SK-N-MC (cell line): ENCODE measurements at regions not wholly inside any gene's neighbourhood (a gene's known extent, or its start where the extent isn't known, plus 50 kb on each side); places are given as distances from the start of the nearest gene placed in this dataset.

ENCODE experiments used
- DNase-seq: peaks from one replicate; pipeline ENCODE4 v3.0.0-alpha.2; 2011; ENCODE audit warnings: low read depth, low spot score
- H3K27ac ChIP-seq: fragments of 200-600 bp; sonication (generic); 2 replicates; pipeline ENCODE4 v1.5.1; 2016; ENCODE audit warnings: mixed run types
- H3K36me3 ChIP-seq: fragments of 200-600 bp; sonication (generic); 2 replicates; pipeline ENCODE4 v1.6.1; 2017; ENCODE audit warnings: antibody characterized with exemption, low read length, mixed read lengths; ENCODE audit not compliant: insufficient read depth
- H3K4me3 ChIP-seq: fragments of 200-600 bp; sonication (generic); 2 replicates; pipeline ENCODE4 v1.5.1; 2016
- H3K9ac ChIP-seq: fragments of 200-600 bp; sonication (generic); 2 replicates; pipeline ENCODE4 v1.8.0; 2017; ENCODE audit warnings: mixed run types, mixed read lengths; ENCODE audit not compliant: insufficient read length
- H3K9me3 ChIP-seq: fragments of 200-600 bp; sonication (generic); 2 replicates; pipeline ENCODE4 v1.6.1; 2017; ENCODE audit warnings: low read depth, mild to moderate bottlenecking, antibody characterized with exemption, low read length, moderate library complexity, mixed read lengths
- EZH2 ChIP-seq: fragments of 200-600 bp; sonication (generic); IDR thresholded peaks from one replicate; pipeline ENCODE4 v1.6.1; 2017; ENCODE audit warnings: antibody characterized with exemption
- FOXP2 ChIP-seq: optimal IDR thresholded peaks from 2 replicates; pipeline ENCODE3; 2011; ENCODE audit warnings: mild to moderate bottlenecking, moderate library complexity; ENCODE audit not compliant: insufficient read depth; ENCODE audit errors: extremely low read length, control extremely low read depth
- POLR2AphosphoS5 ChIP-seq: IDR thresholded peaks from 2 replicates; pipeline ENCODE4 v1.6.1; 2012; ENCODE audit warnings: mild to moderate bottlenecking, low read depth, low read length, borderline replicate concordance

DNA sequence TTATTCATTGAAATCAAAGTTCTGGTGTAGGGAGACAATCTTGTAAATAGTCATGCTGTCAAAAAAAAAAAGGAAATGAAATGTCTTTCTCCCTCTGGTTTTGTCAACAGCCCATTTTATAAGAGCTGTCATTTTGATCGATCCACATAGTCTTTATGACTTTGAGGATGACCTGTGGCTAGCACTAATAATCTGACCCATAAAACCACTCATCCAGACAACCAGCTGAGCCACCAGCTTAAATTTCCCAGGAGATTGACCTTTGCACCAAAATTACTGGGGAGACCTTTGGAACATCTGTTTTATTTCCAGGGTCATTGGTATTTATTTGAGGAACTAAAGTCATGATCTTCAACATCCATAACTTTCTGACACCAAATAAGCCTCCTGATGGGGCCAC lies 98.5 kb upstream of the MME start:
- DNase-seq, result no peak
- Histone ChIP-seq H3K36me3 (no peaks in the 10 kb centered on the region), H3K4me3 (no peak overlapping the region), H3K27ac (no peak overlapping the region), H3K9me3 (no peaks in the 10 kb centered on the region), H3K9ac (no peak overlapping the region)
- TF ChIP-seq POLR2AphosphoS5, result no peak
- no peak for TF ChIP-seq EZH2
- no peak for TF ChIP-seq FOXP2

DNA sequence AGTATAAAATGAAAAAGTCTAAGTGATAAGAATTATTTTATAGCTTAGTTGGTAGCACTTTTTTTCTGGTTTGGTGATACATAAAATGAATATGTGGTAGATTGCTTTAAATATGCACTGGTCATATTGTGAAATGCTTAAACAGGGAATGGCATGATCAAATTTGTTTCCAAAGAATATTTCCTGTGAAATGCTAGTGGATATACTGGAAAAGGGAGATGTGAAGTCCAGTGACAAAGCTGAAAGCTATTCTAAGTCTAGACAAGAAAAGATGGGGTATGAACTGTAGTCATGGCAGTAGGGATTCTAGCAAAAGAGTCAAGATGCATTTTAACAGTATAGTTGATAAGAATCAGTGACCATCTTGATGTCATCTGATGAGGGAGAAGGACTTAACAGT lies 98.9 kb upstream of the MME start:
- no peak for DNase-seq
- Histone ChIP-seq H3K4me3 (no peak overlapping the region), H3K36me3 (no peaks in the 10 kb centered on the region), H3K27ac (no peak overlapping the region), H3K9me3 (no peaks in the 10 kb centered on the region), H3K9ac (no peak overlapping the region)
- TF ChIP-seq EZH2 (no peak), POLR2AphosphoS5 (no peak), FOXP2 (no peak)

DNA sequence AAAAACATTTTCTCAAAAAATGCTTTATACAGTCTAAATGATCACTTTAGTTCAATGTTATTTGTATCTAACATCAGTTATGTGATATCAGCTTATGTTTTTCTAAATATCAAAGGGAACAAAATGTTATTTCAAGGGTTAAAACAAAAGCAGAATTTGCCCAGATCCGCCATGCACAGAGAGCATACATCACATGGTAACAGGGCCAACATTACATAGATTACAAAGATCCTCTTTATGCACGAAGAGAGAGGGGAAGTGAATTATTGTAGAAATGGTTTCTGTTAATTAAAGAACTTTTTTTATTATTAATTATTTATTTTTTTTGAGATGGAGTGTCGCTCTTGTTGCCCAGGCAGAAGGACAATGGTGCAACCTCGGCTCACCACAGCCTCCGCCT lies 100.8 kb upstream of the MME start:
- TF ChIP-seq EZH2 (no peak), FOXP2 (no peak), POLR2AphosphoS5 (no peak)
- no peak for DNase-seq
- Histone ChIP-seq H3K9me3 (no peaks in the 10 kb centered on the region), H3K27ac (no peak overlapping the region), H3K9ac (no peak overlapping the region), H3K36me3 (no peaks in the 10 kb centered on the region), H3K4me3 (no peak overlapping the region)

DNA sequence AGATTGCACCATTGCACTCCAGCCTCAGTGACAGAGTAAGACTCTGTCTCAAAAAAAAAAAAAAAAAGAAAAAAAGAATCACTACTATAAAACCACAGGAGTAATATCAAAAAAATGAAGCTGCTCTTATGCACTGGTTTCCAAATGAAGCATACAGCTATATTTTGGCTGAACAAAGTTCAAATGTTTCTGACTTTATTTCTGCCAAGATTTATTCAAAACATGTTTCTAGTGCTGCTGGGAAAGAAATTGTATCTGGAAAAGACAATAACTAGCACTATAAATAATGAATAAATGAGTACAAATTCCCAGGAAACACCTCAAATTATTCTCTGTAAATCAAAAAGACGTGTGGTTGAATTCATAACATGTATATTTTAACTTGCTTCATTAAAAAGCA lies 102.5 kb upstream of the MME start:
- Histone ChIP-seq H3K27ac (no peak overlapping the region), H3K9me3 (no peaks in the 10 kb centered on the region)

DNA sequence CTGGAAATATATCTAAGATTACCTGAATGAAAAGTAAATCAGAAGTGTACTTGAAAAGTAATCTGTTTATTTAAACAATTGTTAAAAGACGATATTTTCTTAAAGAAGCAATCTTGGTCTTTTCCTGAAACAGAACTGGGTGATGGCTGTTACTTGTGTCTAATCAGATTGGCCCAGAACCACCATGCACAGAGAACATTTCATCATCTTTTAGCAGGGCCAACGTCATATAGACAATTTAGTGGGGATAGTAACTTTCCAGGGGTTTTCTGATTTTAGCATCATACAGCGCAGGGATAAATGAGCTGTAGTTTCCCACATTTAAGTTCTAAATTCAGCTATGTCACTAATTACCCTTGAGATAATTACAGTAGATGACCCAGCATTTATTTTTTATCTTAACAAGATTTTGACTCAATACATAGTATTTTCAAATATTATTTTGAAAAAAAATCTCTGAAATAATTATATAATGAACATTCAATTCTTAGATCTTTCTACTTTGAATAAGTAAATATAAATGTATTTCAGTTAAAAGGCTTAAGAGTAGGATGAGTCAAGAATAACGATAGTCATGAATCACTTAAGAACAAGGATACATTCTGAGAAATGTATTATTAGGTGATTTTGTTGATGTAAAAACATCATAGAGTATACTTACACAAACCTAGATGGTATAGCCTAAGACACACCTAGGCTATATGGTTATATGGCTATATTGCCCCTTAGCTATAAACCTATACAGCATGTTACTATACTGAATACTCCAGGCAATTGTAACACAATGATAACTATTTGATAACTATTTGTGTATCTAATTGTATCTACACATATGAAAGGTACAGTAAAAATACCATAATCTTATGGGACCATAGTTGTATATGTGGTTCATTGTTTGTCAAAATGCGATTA lies 103.8 kb upstream of the MME start:
- Histone ChIP-seq H3K4me3 (no peak overlapping the region), H3K9me3 (no peaks in the 10 kb centered on the region), H3K9ac (no peak overlapping the region), H3K27ac (no peak overlapping the region), H3K36me3 (no peaks in the 10 kb centered on the region)
- DNase-seq, result no peak
- no peak for TF ChIP-seq POLR2AphosphoS5
- no peak for TF ChIP-seq FOXP2
- no peak for TF ChIP-seq EZH2

More for the DNA sequence above, 102.5 kb upstream of the MME start:
- TF ChIP-seq POLR2AphosphoS5 (no peak), EZH2 (no peak), FOXP2 (no peak)
- Histone ChIP-seq H3K9ac (no peak overlapping the region), H3K36me3 (no peaks in the 10 kb centered on the region), H3K4me3 (no peak overlapping the region)
- no peak for DNase-seq

DNA sequence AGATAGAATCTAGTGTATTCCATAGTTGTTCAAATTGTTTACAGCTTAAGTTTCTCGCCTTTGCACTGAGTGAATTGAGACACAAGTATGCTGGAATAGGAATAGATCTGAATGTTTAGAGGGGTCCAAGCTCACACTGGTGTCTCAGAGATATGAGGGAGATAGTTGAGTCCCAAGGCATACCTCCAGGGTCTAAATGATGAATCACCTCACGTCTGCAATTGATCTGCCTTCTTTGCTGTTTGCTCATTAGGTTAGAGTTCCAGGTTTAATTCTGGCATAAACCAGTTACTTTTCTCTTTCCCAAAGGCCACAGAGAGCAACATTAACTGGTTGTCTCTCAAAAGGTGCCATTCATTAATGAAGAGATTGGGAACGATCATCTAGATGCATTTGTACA lies 106.3 kb upstream of the MME start:
- TF ChIP-seq POLR2AphosphoS5 (no peak), FOXP2 (no peak), EZH2 (no peak)
- Histone ChIP-seq H3K9me3 (no peaks in the 10 kb centered on the region), H3K9ac (no peak overlapping the region), H3K4me3 (no peak overlapping the region), H3K27ac (no peak overlapping the region), H3K36me3 (no peaks in the 10 kb centered on the region)
- no peak for DNase-seq

DNA sequence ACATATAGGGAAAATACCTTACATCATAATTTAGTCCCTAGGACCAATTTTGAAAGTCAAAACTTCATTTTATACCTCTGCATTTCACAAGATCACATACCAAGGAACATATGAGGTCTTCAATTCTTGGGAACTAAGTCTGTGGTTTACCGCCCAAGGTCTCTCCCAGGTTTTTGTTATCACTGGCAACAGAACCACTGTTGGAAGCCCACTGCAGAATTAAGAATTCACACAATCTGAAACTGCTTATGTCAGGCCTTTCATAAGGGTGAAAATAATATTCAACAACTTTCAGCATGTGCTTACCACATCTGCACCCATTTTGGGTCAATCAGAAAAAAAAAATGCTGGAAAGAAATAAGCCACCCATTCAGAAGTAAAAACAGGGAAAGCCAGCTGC lies 107.2 kb upstream of the MME start:
- TF ChIP-seq EZH2 (no peak), POLR2AphosphoS5 (no peak), FOXP2 (no peak)
- Histone ChIP-seq H3K9ac (no peak overlapping the region), H3K9me3 (no peaks in the 10 kb centered on the region), H3K27ac (no peak overlapping the region), H3K4me3 (no peak overlapping the region), H3K36me3 (no peaks in the 10 kb centered on the region)
- DNase-seq, result no peak

DNA sequence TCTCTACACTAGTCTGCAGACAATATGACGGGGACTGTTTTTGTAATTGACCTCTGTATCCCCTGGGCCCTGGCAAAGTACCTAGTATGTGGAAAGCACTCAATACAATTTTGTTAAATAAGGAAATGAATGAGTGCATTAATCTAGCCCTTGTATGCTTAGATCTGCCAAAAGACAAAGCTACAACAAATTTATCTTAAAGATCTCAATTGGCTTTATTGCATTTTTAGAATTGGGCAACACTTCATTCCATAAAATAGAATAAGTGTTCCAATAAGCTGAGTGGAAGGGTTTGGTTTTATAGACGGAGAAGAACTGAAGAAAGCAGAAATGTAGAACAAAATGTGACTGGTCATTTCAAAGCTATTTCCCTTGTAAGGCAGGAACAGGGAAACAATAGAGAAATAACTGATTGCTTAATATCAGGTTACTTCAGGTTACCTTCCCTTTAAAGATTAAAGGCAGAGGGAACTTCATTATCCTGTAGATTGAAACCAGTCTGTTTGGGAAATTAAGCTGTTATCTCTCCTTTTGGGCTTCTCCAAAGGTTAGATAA lies 108.3 kb upstream of the MME start:
- no peak overlapping the region for H3K9ac ChIP-seq
- no peak for TF ChIP-seq EZH2
- TF ChIP-seq FOXP2, result no peak
- no peak for TF ChIP-seq POLR2AphosphoS5
- H3K36me3 ChIP-seq, result no peaks in the 10 kb centered on the region
- no peaks in the 10 kb centered on the region for H3K9me3 ChIP-seq
- DNase-seq, result no peak
- no peak overlapping the region for H3K4me3 ChIP-seq
- no peak overlapping the region for H3K27ac ChIP-seq

DNA sequence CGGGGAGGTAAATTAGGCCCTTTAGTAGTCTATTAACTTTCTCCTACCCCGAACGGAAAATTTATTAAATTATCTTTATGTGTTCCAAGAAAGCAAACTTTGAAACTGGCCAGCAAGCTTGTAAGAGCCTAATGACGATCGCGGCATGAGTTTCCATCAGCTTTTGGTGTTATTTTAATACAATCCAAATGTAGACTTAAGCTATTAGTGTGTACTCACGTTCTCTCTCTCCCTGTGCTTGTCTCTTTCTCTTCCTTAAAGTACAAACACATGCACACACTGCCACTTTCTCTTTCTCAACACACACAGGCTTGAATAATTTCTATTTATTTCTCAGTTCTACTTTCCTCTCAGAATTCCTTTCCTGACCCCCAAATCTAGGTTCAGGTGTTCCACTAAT lies 108.8 kb upstream of the MME start:
- no peak overlapping the region for H3K27ac ChIP-seq
- H3K9me3 ChIP-seq, result no peaks in the 10 kb centered on the region

DNA sequence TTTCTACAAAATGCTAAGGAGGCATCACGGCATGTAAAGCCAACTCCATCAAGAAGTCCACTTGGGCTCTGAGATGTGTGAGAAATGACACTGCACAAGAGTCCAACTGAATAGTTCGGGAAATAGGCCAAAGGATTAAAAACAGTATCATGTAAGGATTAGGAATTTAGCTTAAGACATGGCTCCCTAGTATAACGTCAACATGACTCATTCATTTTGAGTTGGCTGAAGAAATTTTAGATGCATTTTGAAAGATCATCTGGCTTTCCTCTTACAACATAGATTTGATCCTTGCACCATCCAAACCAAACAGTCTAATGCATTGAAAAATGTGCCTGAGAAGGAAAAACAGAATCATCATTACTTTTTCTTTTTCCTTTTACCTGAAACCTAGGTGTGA lies 109.3 kb upstream of the MME start:
- Histone ChIP-seq H3K9me3 (no peaks in the 10 kb centered on the region), H3K9ac (no peak overlapping the region), H3K4me3 (no peak overlapping the region), H3K27ac (no peak overlapping the region), H3K36me3 (no peaks in the 10 kb centered on the region)
- DNase-seq, result no peak
- no peak for TF ChIP-seq POLR2AphosphoS5
- TF ChIP-seq FOXP2, result no peak
- TF ChIP-seq EZH2, result no peak

More for the DNA sequence above, 108.8 kb upstream of the MME start:
- DNase-seq, result no peak
- Histone ChIP-seq H3K36me3 (no peaks in the 10 kb centered on the region), H3K4me3 (no peak overlapping the region), H3K9ac (no peak overlapping the region)
- TF ChIP-seq POLR2AphosphoS5, result no peak
- no peak for TF ChIP-seq FOXP2
- TF ChIP-seq EZH2, result no peak
